RWPE2 (cell line): ENCODE measurements at regions not wholly inside any gene's neighbourhood (a gene's known extent, or its start where the extent isn't known, plus 50 kb on each side); places are given as distances from the start of the nearest gene placed in this dataset.

ENCODE experiments used
- ATAC-seq: fragments of 200-7000 bp; cut with Tn5 transposase; 3 replicates; pipeline ENCODE4 v1.9.1; 2021; ENCODE audit warnings: low read depth
- DNase-seq: peaks from one replicate; pipeline ENCODE4 v3.0.0-alpha.2; 2020; ENCODE audit warnings: low spot score
- H3K27ac ChIP-seq: fragments of 450-650 bp; 2 replicates; pipeline ENCODE4 v1.5.1; 2017; ENCODE audit warnings: mild to moderate bottlenecking; ENCODE audit not compliant: poor library complexity, severe bottlenecking
- H3K27me3 ChIP-seq: fragments of 250-450 bp; sonication (Bioruptor Pico); 2 replicates; pipeline ENCODE4 v1.5.1; 2021; ENCODE audit warnings: mild to moderate bottlenecking, moderate library complexity; ENCODE audit not compliant: insufficient read depth, poor library complexity, severe bottlenecking
- H3K36me3 ChIP-seq: fragments of 250-450 bp; sonication (Bioruptor Pico); 2 replicates; pipeline ENCODE4 v1.5.1; 2020; ENCODE audit warnings: low read depth, mild to moderate bottlenecking, moderate library complexity
- H3K4me1 ChIP-seq: fragments of 250-450 bp; sonication (Bioruptor Pico); 2 replicates; pipeline ENCODE4 v1.5.1; 2021; ENCODE audit warnings: mild to moderate bottlenecking, moderate library complexity; ENCODE audit not compliant: insufficient read depth, poor library complexity, severe bottlenecking
- H3K4me3 ChIP-seq: fragments of 250-450 bp; sonication (Bioruptor Pico); 2 replicates; pipeline ENCODE4 v1.5.1; 2021; ENCODE audit warnings: mild to moderate bottlenecking, moderate library complexity; ENCODE audit not compliant: severe bottlenecking
- H3K9me3 ChIP-seq: fragments of 250-450 bp; sonication (Bioruptor Pico); 2 replicates; pipeline ENCODE4 v1.5.1; 2021; ENCODE audit warnings: mild to moderate bottlenecking, moderate library complexity; ENCODE audit not compliant: severe bottlenecking
- TF ChIP-seq, protein P1 (sequence below): fragments of 450-650 bp; IDR thresholded peaks from one replicate; pipeline ENCODE4 v1.5.1; 2017; ENCODE audit warnings: mild to moderate bottlenecking, moderate library complexity; ENCODE audit not compliant: poor library complexity, severe bottlenecking

DNA sequence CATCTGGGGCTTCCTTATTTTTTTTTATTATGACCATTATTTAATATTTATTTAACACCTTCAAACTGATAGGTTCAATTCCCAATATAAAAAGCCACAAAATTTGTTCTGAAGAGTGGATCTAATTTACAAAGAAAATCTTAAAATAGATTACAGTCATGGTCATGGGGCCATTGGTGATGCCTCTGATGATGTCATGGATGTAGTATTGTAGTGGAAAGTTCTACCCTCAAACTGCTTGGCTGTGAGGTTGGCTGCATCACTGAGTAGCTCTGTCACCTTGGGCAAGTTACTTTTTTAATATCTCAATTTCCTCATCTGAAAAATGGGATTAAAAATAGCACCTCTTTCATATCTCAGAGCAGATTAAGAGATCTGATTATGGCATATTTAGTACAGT is 128.5 kb downstream of the DKK1 start:
- DNase-seq, result no peak

DNA sequence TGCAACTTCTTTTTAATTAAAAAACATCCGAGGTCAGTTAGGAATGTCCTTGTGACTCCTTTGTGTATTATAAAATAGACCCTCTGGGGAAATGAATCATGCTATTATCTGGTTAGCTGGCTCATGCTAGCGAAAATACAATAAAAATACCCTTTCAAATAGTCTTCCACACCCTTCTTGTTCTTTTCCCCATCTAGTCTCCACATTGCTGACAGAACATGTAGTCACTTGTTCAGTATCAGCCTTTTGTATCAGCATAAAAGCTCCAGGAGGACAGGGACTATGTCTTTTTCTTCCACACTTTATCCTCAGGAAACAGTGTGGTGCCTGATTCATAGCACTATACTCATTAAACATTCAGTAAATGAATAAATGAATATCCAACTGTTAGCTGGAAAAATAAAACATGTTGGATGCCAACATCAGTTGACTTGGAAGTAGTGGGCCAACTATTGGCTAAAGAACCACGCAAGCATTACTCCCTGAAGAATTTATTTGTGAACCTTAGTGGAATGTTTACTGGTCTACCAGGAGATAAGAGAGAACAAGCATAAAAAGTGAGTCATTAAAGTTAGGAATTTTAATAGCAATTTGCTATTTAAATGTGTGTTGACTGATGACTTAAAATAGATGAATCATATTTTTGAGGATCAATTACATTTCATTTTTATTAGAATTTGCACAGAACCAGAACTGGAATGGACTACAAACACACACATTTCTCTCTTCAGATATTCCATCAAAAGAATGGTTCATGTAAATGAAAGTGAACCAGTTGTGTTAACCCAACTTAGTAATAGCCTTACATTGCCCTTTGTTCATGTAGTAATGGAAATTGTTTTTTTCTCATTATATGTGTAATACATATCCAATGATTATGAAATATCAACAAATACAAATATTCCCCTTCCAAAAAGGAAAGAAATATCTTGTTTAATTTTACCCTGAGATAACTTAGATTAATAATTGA is 129.6 kb downstream of the DKK1 start:
- TF ChIP-seq, protein P1, sequence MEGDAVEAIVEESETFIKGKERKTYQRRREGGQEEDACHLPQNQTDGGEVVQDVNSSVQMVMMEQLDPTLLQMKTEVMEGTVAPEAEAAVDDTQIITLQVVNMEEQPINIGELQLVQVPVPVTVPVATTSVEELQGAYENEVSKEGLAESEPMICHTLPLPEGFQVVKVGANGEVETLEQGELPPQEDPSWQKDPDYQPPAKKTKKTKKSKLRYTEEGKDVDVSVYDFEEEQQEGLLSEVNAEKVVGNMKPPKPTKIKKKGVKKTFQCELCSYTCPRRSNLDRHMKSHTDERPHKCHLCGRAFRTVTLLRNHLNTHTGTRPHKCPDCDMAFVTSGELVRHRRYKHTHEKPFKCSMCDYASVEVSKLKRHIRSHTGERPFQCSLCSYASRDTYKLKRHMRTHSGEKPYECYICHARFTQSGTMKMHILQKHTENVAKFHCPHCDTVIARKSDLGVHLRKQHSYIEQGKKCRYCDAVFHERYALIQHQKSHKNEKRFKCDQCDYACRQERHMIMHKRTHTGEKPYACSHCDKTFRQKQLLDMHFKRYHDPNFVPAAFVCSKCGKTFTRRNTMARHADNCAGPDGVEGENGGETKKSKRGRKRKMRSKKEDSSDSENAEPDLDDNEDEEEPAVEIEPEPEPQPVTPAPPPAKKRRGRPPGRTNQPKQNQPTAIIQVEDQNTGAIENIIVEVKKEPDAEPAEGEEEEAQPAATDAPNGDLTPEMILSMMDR, result no peak
- Histone ChIP-seq H3K36me3 (peaks cover 31% of the 10 kb centered on the region), H3K27me3 (no peaks in the 10 kb centered on the region), H3K4me1 (peaks cover 66% of the 10 kb centered on the region), H3K27ac (peak overlapping the region; percentile 100), H3K4me3 (no peak overlapping the region), H3K9me3 (no peaks in the 10 kb centered on the region)
- ATAC-seq, result peak; percentile 82
- no peak for DNase-seq

More for the DNA sequence above, 128.5 kb downstream of the DKK1 start:
- no peak for ATAC-seq
- H3K36me3 ChIP-seq, result peaks cover 22% of the 10 kb centered on the region
- peaks cover 64% of the 10 kb centered on the region for H3K4me1 ChIP-seq
- peak overlapping the region; percentile 100 for H3K27ac ChIP-seq
- H3K27me3 ChIP-seq, result no peaks in the 10 kb centered on the region
- TF ChIP-seq, protein P1, result no peak
- H3K9me3 ChIP-seq, result no peaks in the 10 kb centered on the region
- H3K4me3 ChIP-seq, result no peak overlapping the region

DNA sequence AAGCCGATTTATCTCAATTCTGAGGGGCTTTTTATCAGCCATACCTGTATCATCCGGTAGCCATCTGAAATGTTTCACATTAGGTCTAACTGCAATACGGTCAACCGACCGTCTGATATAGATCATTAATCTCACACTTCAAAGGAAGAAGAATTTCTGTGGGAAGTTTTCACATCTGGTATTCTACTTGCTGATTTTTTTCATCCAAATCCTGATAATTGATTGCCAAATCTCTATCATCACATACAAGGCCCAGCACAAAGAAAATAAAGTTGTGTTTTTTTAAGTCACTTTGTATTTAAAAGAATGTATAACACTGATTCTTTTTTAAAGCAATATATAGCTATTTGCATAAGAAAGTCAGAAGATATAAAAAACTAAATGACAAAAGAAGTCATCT is 132.3 kb downstream of the DKK1 start:
- no peaks in the 10 kb centered on the region for H3K9me3 ChIP-seq
- no peak for DNase-seq
- peaks cover 92% of the 10 kb centered on the region for H3K4me1 ChIP-seq
- H3K27me3 ChIP-seq, result no peaks in the 10 kb centered on the region
- peak overlapping the region; percentile 100 for H3K27ac ChIP-seq
- H3K4me3 ChIP-seq, result no peak overlapping the region
- TF ChIP-seq, protein P1, result no peak
- H3K36me3 ChIP-seq, result peaks cover 58% of the 10 kb centered on the region
- ATAC-seq, result no peak

DNA sequence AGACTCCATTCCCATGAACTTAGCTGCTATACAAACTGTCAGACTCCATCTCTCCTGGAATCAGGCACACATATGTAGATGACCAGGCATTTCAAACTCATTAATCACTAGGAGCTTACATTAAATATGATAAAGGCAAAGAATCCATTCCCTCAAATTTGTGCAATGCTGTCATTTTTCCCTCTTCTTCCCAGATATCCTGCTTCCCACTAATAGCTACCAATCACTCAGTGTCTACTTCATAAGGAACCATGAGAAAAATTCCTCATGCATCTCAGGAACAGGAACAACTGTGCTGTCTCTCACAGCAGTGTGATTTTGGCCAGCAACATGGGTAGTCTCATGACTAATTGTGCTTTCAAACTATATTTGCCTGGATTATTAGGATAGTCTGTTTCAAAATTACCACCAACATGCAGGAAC is 133.9 kb downstream of the DKK1 start:
- peaks cover 90% of the 10 kb centered on the region for H3K4me1 ChIP-seq

More for the DNA sequence above, 133.9 kb downstream of the DKK1 start:
- TF ChIP-seq, protein P1, result no peak
- no peak for DNase-seq
- peaks cover 68% of the 10 kb centered on the region for H3K36me3 ChIP-seq
- H3K4me3 ChIP-seq, result no peak overlapping the region
- ATAC-seq, result peak; percentile 22; the same call in 1 of the 3 replicates
- no peaks in the 10 kb centered on the region for H3K9me3 ChIP-seq
- peak overlapping the region; percentile 100 for H3K27ac ChIP-seq
- no peaks in the 10 kb centered on the region for H3K27me3 ChIP-seq
